ENCODE measurements at regions not wholly inside any gene's neighbourhood (a gene's known extent, or its start where the extent isn't known, plus 50 kb on each side); places are given as distances from the start of the nearest gene placed in this dataset.

DNA sequence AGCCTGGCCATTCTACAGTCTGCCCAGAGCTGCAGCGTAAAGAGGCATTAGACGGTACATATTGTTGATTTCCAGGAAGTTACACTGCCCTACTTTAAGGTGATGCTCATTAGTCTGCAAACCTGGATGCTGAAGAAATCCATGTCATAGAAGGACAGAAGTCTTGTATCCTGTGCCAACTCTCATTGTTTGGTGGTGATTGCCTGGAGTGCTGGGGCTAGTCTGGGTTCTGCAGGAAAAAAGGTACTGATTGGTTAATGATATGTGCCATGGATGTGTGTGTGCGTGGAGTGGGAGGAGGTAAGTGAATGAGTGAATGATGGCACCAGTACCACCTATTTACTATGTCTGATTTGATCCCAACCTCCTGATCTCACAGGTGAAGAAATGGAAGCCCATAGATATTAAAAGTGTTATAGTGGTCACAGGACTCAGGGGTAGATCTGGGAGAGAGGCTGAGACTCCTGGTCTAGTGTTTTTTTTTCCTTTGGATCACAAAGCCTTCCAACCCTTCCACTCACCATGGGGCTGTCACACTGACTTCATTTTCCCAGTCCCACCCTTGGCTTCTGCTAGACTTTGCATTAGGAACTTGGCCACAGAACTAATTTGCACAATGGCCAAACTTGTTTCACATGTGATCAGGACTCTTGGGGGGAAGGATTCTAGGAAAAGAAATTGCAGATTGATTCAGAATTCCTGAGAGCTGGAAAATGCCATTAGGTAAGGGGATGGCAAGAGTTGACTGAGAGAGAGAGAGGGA, 96.1 kb downstream of the TMX1 start:
- no peak for DNase-seq
- Mint-ChIP-seq H3K36me3 (no peaks in the 10 kb centered on the region), H3K9me3 (no peaks in the 10 kb centered on the region), H3K4me3 (no peak overlapping the region), H3K27ac (no peak overlapping the region), H3K4me1 (no peaks in the 10 kb centered on the region), H3K27me3 (peaks cover 9 to 26% of the 10 kb centered on the region in 2 donors)
- Histone ChIP-seq H3K36me3 (ENCODE audit: insufficient read depth, low read length) (no peaks in the 10 kb centered on the region), H3K4me1 (ENCODE audit: insufficient read depth, low read length) (no peaks in the 10 kb centered on the region), H3K4me3 (ENCODE audit: low read length) (no peak overlapping the region), H3K9me3 (ENCODE audit: low read length) (no peaks in the 10 kb centered on the region), H3K27me3 (ENCODE audit: insufficient read depth, low read length, poor library complexity, severe bottlenecking) (no peaks in the 10 kb centered on the region), H3K27ac (ENCODE audit: low read depth, low read length) (no peak overlapping the region)
- ChIA-PET POLR2A (no interaction called here), CTCF (no interaction called here)

- no peak for DNase-seq
- H3K4me1 ChIP-seq (ENCODE audit: insufficient read depth, low read length) = no peaks in the 10 kb centered on the region
- H3K27me3 ChIP-seq (ENCODE audit: insufficient read depth, low read length, poor library complexity, severe bottlenecking) = no peaks in the 10 kb centered on the region
- Mint-ChIP-seq H3K27me3 (peaks cover 7 to 23% of the 10 kb centered on the region in 2 donors), H3K36me3 (no peaks in the 10 kb centered on the region), H3K9me3 (no peaks in the 10 kb centered on the region), H3K4me3 (no peak overlapping the region), H3K4me1 (no peaks in the 10 kb centered on the region), H3K27ac (no peak overlapping the region)
- H3K4me3 ChIP-seq (ENCODE audit: low read length) = no peak overlapping the region
- POLR2A ChIA-PET = no interaction called here
- H3K27ac ChIP-seq (ENCODE audit: low read depth, low read length) = no peak overlapping the region
- CTCF ChIA-PET = no interaction called here
- no peaks in the 10 kb centered on the region for H3K36me3 ChIP-seq (ENCODE audit: insufficient read depth, low read length)
- H3K9me3 ChIP-seq (ENCODE audit: low read length) = no peaks in the 10 kb centered on the region
These were observed 96.7 kb downstream of the TMX1 start for GRCh38 chr14:51336734-51337133.

DNA sequence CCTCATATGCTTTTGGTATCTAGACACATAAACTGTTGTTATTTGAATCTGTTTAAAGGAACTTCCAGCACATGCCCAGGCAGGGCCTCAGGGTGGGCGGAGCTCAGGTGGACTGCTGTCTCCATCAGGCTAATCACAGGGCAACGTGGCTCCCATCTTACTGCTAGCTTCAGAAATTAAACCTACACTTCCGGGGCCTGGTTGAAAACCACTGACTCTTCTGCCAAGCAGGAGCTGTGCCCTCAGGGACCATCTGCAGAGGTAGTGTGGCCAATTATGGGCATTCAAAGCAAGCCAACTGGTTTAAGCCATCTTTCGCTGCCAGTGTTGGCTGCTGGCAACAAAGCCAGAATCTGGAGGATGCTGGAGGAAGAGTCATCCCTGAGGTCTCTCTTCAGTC, 97.5 kb downstream of the TMX1 start:
- no peaks in the 10 kb centered on the region for H3K36me3 Mint-ChIP-seq
- H3K27me3 Mint-ChIP-seq = peaks cover 4 to 17% of the 10 kb centered on the region in 2 donors
- DNase-seq = no peak
- Histone ChIP-seq H3K27ac (ENCODE audit: low read depth, low read length) (no peak overlapping the region), H3K9me3 (ENCODE audit: low read length) (no peaks in the 10 kb centered on the region), H3K4me3 (ENCODE audit: low read length) (no peak overlapping the region), H3K4me1 (ENCODE audit: insufficient read depth, low read length) (no peaks in the 10 kb centered on the region), H3K27me3 (ENCODE audit: insufficient read depth, low read length, poor library complexity, severe bottlenecking) (no peaks in the 10 kb centered on the region), H3K36me3 (ENCODE audit: insufficient read depth, low read length) (no peaks in the 10 kb centered on the region)
- H3K9me3 Mint-ChIP-seq = no peaks in the 10 kb centered on the region
- H3K27ac Mint-ChIP-seq = no peak overlapping the region
- ChIA-PET CTCF (no interaction called here), POLR2A (no interaction called here)
- no peaks in the 10 kb centered on the region for H3K4me1 Mint-ChIP-seq
- no peak overlapping the region for H3K4me3 Mint-ChIP-seq

GRCh38 chr14:51341338-51341737, 101.3 kb downstream of the TMX1 start:
- no peaks in the 10 kb centered on the region for H3K36me3 ChIP-seq (ENCODE audit: insufficient read depth, low read length)
- no peak overlapping the region for H3K4me3 Mint-ChIP-seq
- no peak overlapping the region for H3K4me3 ChIP-seq (ENCODE audit: low read length)
- peaks cover 0 to 6% (median 0%) of the 10 kb centered on the region in 3 donors for H3K36me3 Mint-ChIP-seq
- no peak overlapping the region for H3K27ac Mint-ChIP-seq
- peaks cover 0 to 5% (median 3%) of the 10 kb centered on the region in 5 donors for H3K9me3 Mint-ChIP-seq
- no peak for DNase-seq
- H3K27me3 ChIP-seq (ENCODE audit: insufficient read depth, low read length, poor library complexity, severe bottlenecking) = no peaks in the 10 kb centered on the region
- CTCF ChIA-PET = no interaction called here
- no peaks in the 10 kb centered on the region for H3K4me1 ChIP-seq (ENCODE audit: insufficient read depth, low read length)
- H3K4me1 Mint-ChIP-seq = no peaks in the 10 kb centered on the region
- no peaks in the 10 kb centered on the region for H3K9me3 ChIP-seq (ENCODE audit: low read length)
- H3K27ac ChIP-seq (ENCODE audit: low read depth, low read length) = no peak overlapping the region
- POLR2A ChIA-PET = no interaction called here
- H3K27me3 Mint-ChIP-seq = peaks cover 4 to 7% of the 10 kb centered on the region in 2 donors

DNA sequence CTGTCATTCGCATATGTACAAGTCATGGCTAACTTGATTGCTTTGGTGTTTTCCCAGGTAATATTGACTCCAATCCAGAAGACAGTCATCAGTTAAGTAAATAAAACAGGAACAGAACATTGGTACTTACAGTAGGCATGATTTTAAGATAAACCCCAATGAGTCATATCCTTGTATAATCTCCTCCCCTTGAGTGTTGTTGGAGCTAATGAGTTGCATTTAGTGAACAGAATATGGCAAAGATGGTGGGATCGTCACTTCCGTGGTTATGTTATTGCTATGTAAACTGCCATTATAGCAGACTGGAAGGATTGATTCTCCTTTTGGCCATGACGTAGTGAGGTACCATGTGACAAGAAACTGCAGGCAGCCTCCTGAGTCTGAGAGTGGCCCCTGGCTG, 102.2 kb downstream of the TMX1 start:
- Mint-ChIP-seq H3K27ac (no peak overlapping the region), H3K4me3 (no peak overlapping the region), H3K4me1 (no peaks in the 10 kb centered on the region), H3K9me3 (peaks cover 0 to 5% (median 3%) of the 10 kb centered on the region in 5 donors), H3K36me3 (peaks cover 0 to 6% (median 0%) of the 10 kb centered on the region in 3 donors), H3K27me3 (peaks cover 6 to 7% of the 10 kb centered on the region in 2 donors)
- no peak overlapping the region for H3K27ac ChIP-seq (ENCODE audit: low read depth, low read length)
- no peaks in the 10 kb centered on the region for H3K36me3 ChIP-seq (ENCODE audit: insufficient read depth, low read length)
- no peak overlapping the region for H3K4me3 ChIP-seq (ENCODE audit: low read length)
- H3K9me3 ChIP-seq (ENCODE audit: low read length) = no peaks in the 10 kb centered on the region
- no peaks in the 10 kb centered on the region for H3K4me1 ChIP-seq (ENCODE audit: insufficient read depth, low read length)
- ChIA-PET CTCF (no interaction called here), POLR2A (no interaction called here)
- DNase-seq = no peak
- H3K27me3 ChIP-seq (ENCODE audit: insufficient read depth, low read length, poor library complexity, severe bottlenecking) = no peaks in the 10 kb centered on the region

DNA sequence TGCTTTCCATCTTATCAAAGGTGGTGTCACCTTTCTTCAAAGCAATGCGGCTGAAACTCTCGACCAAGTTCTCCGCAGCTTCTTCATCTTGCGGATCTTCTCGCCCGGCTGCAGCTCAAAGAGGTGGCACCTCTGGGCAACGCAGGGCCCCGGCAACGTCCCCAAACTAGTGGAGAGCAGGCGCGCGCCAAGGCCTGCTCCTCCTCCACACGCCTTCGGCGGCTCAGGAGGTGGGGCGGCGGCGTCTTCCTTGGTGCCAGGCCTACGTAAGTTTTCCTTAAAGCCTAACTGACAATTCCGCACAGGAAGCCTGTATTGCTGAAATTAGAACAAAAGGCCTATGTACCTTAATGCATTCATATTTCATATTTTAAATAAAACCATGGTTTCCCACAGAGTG, 112.0 kb downstream of the TMX1 start:
- Mint-ChIP-seq H3K27ac (no peak overlapping the region), H3K27me3 (peaks cover 0 to 2% of the 10 kb centered on the region in 2 donors), H3K4me3 (no peak overlapping the region), H3K36me3 (no peaks in the 10 kb centered on the region), H3K4me1 (no peaks in the 10 kb centered on the region), H3K9me3 (peaks cover 0 to 5% (median 0%) of the 10 kb centered on the region in 5 donors)
- no peaks in the 10 kb centered on the region for H3K36me3 ChIP-seq (ENCODE audit: insufficient read depth, low read length)
- H3K27ac ChIP-seq (ENCODE audit: low read depth, low read length) = no peak overlapping the region
- CTCF ChIA-PET = no interaction called here
- H3K4me1 ChIP-seq (ENCODE audit: insufficient read depth, low read length) = no peaks in the 10 kb centered on the region
- H3K27me3 ChIP-seq (ENCODE audit: insufficient read depth, low read length, poor library complexity, severe bottlenecking) = no peaks in the 10 kb centered on the region
- no peak for DNase-seq
- no peaks in the 10 kb centered on the region for H3K9me3 ChIP-seq (ENCODE audit: low read length)
- H3K4me3 ChIP-seq (ENCODE audit: low read length) = no peak overlapping the region
- POLR2A ChIA-PET = no interaction called here

DNA sequence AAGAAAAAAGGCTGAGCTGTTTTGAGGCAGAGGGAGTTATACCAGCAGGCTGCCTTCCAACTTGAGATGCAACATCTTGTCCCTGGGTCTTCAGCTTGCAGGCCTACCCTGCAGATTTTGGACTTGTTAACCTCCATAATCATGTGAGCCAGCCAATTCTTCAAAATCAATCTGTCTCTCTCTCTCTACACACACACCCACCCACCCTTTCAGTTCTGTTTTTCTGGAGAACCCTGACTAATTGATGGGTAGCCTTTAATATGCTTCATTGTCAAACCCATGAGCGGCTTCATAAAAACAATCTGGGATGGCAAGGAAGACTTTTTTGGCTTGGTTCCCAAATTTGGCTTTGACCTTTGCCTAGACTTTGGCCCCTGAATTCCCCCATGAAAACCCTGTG, 113.9 kb downstream of the TMX1 start:
- DNase-seq = no peak
- H3K4me1 Mint-ChIP-seq = no peaks in the 10 kb centered on the region
- H3K4me3 ChIP-seq (ENCODE audit: low read length) = no peak overlapping the region
- ChIA-PET POLR2A (no interaction called here), CTCF (no interaction called here)
- no peaks in the 10 kb centered on the region for H3K9me3 Mint-ChIP-seq
- no peak overlapping the region for H3K27ac ChIP-seq (ENCODE audit: low read depth, low read length)
- no peak overlapping the region for H3K4me3 Mint-ChIP-seq
- H3K27me3 Mint-ChIP-seq = no peaks in the 10 kb centered on the region
- H3K36me3 Mint-ChIP-seq = no peaks in the 10 kb centered on the region
- H3K27ac Mint-ChIP-seq = no peak overlapping the region
- no peaks in the 10 kb centered on the region for H3K9me3 ChIP-seq (ENCODE audit: low read length)
- H3K36me3 ChIP-seq (ENCODE audit: insufficient read depth, low read length) = no peaks in the 10 kb centered on the region
- no peaks in the 10 kb centered on the region for H3K27me3 ChIP-seq (ENCODE audit: insufficient read depth, low read length, poor library complexity, severe bottlenecking)
- H3K4me1 ChIP-seq (ENCODE audit: insufficient read depth, low read length) = no peaks in the 10 kb centered on the region

DNA sequence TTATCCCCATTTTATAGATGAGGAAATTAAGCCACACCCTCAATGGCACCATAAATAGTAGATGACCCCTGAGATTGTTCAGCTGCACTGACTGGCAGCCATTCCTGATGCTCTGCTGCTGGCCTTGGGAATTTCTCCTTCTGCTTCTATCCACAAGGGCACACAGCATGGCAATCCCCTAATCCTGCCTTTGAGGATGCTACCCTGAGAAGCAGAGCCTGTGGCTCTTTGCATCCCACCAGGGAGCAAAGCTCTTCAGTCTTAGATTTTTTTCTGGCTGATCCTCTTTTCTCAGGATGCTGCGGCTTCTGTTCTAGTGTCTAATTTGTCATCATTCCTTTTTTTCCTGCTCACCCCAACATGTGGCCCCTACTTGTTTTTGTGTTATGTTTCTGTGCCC, 114.8 kb downstream of the TMX1 start:
- Mint-ChIP-seq H3K9me3 (no peaks in the 10 kb centered on the region), H3K27ac (peak overlapping the region in 1 of 8 donors; percentile 77), H3K27me3 (peaks cover 0 to 4% of the 10 kb centered on the region in 2 donors), H3K4me1 (no peaks in the 10 kb centered on the region), H3K36me3 (no peaks in the 10 kb centered on the region), H3K4me3 (no peak overlapping the region)
- CTCF ChIA-PET = no interaction called here
- POLR2A ChIA-PET = no interaction called here
- H3K36me3 ChIP-seq (ENCODE audit: insufficient read depth, low read length) = no peaks in the 10 kb centered on the region
- no peak overlapping the region for H3K4me3 ChIP-seq (ENCODE audit: low read length)
- DNase-seq = no peak
- no peak overlapping the region for H3K27ac ChIP-seq (ENCODE audit: low read depth, low read length)
- H3K4me1 ChIP-seq (ENCODE audit: insufficient read depth, low read length) = no peaks in the 10 kb centered on the region
- no peaks in the 10 kb centered on the region for H3K9me3 ChIP-seq (ENCODE audit: low read length)
- H3K27me3 ChIP-seq (ENCODE audit: insufficient read depth, low read length, poor library complexity, severe bottlenecking) = no peaks in the 10 kb centered on the region

DNA sequence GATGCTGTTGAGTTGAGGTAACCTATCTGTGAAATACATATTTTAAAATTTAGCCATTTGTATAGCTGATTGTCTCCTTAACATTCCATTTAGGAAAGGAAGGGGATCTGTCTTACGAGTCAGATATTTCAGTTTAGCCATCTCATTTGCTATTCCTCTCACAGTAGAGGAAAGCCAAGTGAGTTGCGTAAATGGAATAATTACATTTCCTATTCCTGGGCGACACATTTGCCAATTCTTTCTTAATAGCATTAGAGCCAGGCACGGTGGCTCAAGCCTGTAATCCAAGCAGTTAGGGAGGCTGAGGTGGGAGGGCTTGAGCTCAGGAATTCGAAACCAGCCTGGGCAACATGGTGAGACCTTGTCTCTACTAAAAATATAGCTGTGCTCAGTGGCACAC, 116.3 kb downstream of the TMX1 start:
- H3K4me1 ChIP-seq (ENCODE audit: insufficient read depth, low read length) = no peaks in the 10 kb centered on the region
- Mint-ChIP-seq H3K4me3 (no peak overlapping the region), H3K9me3 (no peaks in the 10 kb centered on the region), H3K27ac (no peak overlapping the region), H3K36me3 (no peaks in the 10 kb centered on the region), H3K27me3 (peaks cover 0 to 4% of the 10 kb centered on the region in 2 donors), H3K4me1 (no peaks in the 10 kb centered on the region)
- DNase-seq = no peak
- POLR2A ChIA-PET = no interaction called here
- H3K27me3 ChIP-seq (ENCODE audit: insufficient read depth, low read length, poor library complexity, severe bottlenecking) = no peaks in the 10 kb centered on the region
- H3K9me3 ChIP-seq (ENCODE audit: low read length) = no peaks in the 10 kb centered on the region
- H3K4me3 ChIP-seq (ENCODE audit: low read length) = no peak overlapping the region
- no peak overlapping the region for H3K27ac ChIP-seq (ENCODE audit: low read depth, low read length)
- CTCF ChIA-PET = no interaction called here
- no peaks in the 10 kb centered on the region for H3K36me3 ChIP-seq (ENCODE audit: insufficient read depth, low read length)
